Ishikawa (cell line): ENCODE measurements at regions not wholly inside any gene's neighbourhood (a gene's known extent, or its start where the extent isn't known, plus 50 kb on each side); places are given as distances from the start of the nearest gene placed in this dataset.

Source experiments
- CEBPB ChIP-seq: IDR thresholded peaks from 2 replicates; pipeline ENCODE4 v1.6.1; 2012
- CREB1 ChIP-seq: IDR thresholded peaks from 2 replicates; pipeline ENCODE4 v1.6.1; 2012; ENCODE audit warnings: low read depth
- EP300 ChIP-seq: IDR thresholded peaks from 2 replicates; pipeline ENCODE4 v1.6.1; 2012; ENCODE audit warnings: borderline replicate concordance
- FOXM1 ChIP-seq: IDR thresholded peaks from 2 replicates; pipeline ENCODE4 v1.6.1; 2012; ENCODE audit warnings: low read depth, borderline replicate concordance
- MAX ChIP-seq: IDR thresholded peaks from 2 replicates; pipeline ENCODE4 v1.6.1; 2012
- NFIC ChIP-seq: IDR thresholded peaks from 2 replicates; pipeline ENCODE4 v1.6.1; 2012
- RAD21 ChIP-seq: IDR thresholded peaks from 2 replicates; pipeline ENCODE4 v1.6.1; 2012; ENCODE audit warnings: low read depth
- REST ChIP-seq: IDR thresholded peaks from 2 replicates; pipeline ENCODE4 v1.6.1; 2012; ENCODE audit warnings: low read depth, mild to moderate bottlenecking
- TAF1 ChIP-seq: IDR thresholded peaks from 2 replicates; pipeline ENCODE4 v1.6.1; 2012; ENCODE audit warnings: low read depth, mild to moderate bottlenecking
- TCF12 ChIP-seq: IDR thresholded peaks from 2 replicates; pipeline ENCODE4 v1.6.1; 2012; ENCODE audit warnings: low read depth
- TEAD4 ChIP-seq: IDR thresholded peaks from 2 replicates; pipeline ENCODE4 v1.6.1; 2012
- USF1 ChIP-seq: IDR thresholded peaks from 2 replicates; pipeline ENCODE4 v1.6.1; 2012
- YY1 ChIP-seq: IDR thresholded peaks from 2 replicates; pipeline ENCODE4 v1.6.1; 2012; ENCODE audit warnings: low read depth
- ZBTB7A ChIP-seq: IDR thresholded peaks from 2 replicates; pipeline ENCODE4 v1.6.1; 2012; ENCODE audit warnings: low read depth

GRCh38 chr5:68965926-68966325, 127.9 kb upstream of the SLC30A5 start:
- TF ChIP-seq NFIC, result no peak
- no peak for TF ChIP-seq YY1
- TF ChIP-seq EP300, result no peak
- TF ChIP-seq TAF1, result no peak
- no peak for TF ChIP-seq FOXM1
- TF ChIP-seq RAD21, result no peak
- no peak for TF ChIP-seq REST
- TF ChIP-seq TCF12, result no peak
- no peak for TF ChIP-seq MAX
- TF ChIP-seq CEBPB, result no peak
- TF ChIP-seq ZBTB7A, result no peak
- TF ChIP-seq TEAD4, result no peak
- no peak for TF ChIP-seq USF1
- no peak for TF ChIP-seq CREB1
